ENCODE measurements at regions not wholly inside any gene's neighbourhood (a gene's known extent, or its start where the extent isn't known, plus 50 kb on each side); places are given as distances from the start of the nearest gene placed in this dataset.

GRCh38 chr6:74899416-74899815 lies 306.4 kb downstream of the COL12A1 start:
- Histone ChIP-seq H3K27ac (ENCODE audit: extremely low read depth, low read depth, low read length) (no peak overlapping the region), H3K4me2 (ENCODE audit: insufficient read depth, low read length) (no peak overlapping the region), H3K9ac (ENCODE audit: insufficient read depth in 1 of 2, low read depth in 2 of 2, low read length in 2 of 2) (no peak overlapping the region), H3K4me3 (no peak overlapping the region), H3K79me2 (ENCODE audit: control insufficient read depth, insufficient read depth, low read length) (no peaks in the 10 kb centered on the region), H3K4me1 (replicated peaks in 1 of 2; ENCODE audit: control insufficient read depth in 2 of 2, insufficient read depth in 2 of 2, low read length in 2 of 2) (no peaks in the 10 kb centered on the region), H3K9me1 (ENCODE audit: control insufficient read depth, insufficient read depth, low read length) (no peaks in the 10 kb centered on the region), H3K36me3 (ENCODE audit: control insufficient read depth, insufficient read depth, low read length) (no peaks in the 10 kb centered on the region), H2AFZ (ENCODE audit: low read depth, low read length) (no peak overlapping the region), H4K20me1 (replicated peaks; ENCODE audit: control insufficient read depth, insufficient read depth, low read length) (no peaks in the 10 kb centered on the region), H3K9me3 (replicated peaks; ENCODE audit: control insufficient read depth, insufficient read depth, low read depth, low read length) (0 out of 2 replicates have a peak, but pooled peaks cover 2% of the 10 kb centered on the region), H3K27me3 (ENCODE audit: control insufficient read depth in 2 of 2, insufficient read depth in 2 of 2, low read length in 2 of 2) (no peaks in the 10 kb centered on the region)
- 0% methylated on average over 4 of the region's 4 CpGs for WGBS (ENCODE audit: insufficient coverage, low coverage, missing lambda C conversion rate)
- ATAC-seq = no peak
- no peak for DNase-seq (ENCODE audit: extremely low read depth in 1 of 4, low spot score in 3 of 4)
- intact Hi-C loops (cut with micrococcal nuclease) = no loop called here
- TF ChIP-seq MED1 (CRISPR knock-in tag; IDR thresholded peaks at IDR 0.05; ENCODE audit: borderline replicate concordance) (no peak), KLF10 (CRISPR knock-in tag; IDR thresholded peaks at IDR 0.05) (no peak), LEF1 (IDR thresholded peaks at IDR 0.05) (no peak), NCOA2 (IDR thresholded peaks at IDR 0.05; ENCODE audit: partially characterized antibody in 2 of 2) (no peak), ADNP (tag; IDR thresholded peaks at IDR 0.05) (no peak), CSDE1 (IDR thresholded peaks at IDR 0.05) (no peak), TBL1XR1 (IDR thresholded peaks at IDR 0.05; ENCODE audit: low read length in 2 of 2) (no peak), ZNF589 (CRISPR knock-in tag; IDR thresholded peaks at IDR 0.05; ENCODE audit: low read depth) (no peak), RHOXF2B (CRISPR knock-in tag; conservative IDR thresholded peaks at IDR 0.05) (no peak), ZNF717 (CRISPR knock-in tag; IDR thresholded peaks at IDR 0.05) (no peak), HDGF (IDR thresholded peaks at IDR 0.05) (no peak), HMGN3 (IDR thresholded peaks at IDR 0.05; ENCODE audit: borderline replicate concordance, extremely low read depth, insufficient read length, low read depth, low read length) (no peak), NCOR1 (IDR thresholded peaks at IDR 0.05) (no peak), SMAD3 (CRISPR knock-in tag; conservative IDR thresholded peaks at IDR 0.05) (no peak), CBFA2T3 (IDR thresholded peaks at IDR 0.05) (no peak)
- TF ChIP-seq, protein P1, sequence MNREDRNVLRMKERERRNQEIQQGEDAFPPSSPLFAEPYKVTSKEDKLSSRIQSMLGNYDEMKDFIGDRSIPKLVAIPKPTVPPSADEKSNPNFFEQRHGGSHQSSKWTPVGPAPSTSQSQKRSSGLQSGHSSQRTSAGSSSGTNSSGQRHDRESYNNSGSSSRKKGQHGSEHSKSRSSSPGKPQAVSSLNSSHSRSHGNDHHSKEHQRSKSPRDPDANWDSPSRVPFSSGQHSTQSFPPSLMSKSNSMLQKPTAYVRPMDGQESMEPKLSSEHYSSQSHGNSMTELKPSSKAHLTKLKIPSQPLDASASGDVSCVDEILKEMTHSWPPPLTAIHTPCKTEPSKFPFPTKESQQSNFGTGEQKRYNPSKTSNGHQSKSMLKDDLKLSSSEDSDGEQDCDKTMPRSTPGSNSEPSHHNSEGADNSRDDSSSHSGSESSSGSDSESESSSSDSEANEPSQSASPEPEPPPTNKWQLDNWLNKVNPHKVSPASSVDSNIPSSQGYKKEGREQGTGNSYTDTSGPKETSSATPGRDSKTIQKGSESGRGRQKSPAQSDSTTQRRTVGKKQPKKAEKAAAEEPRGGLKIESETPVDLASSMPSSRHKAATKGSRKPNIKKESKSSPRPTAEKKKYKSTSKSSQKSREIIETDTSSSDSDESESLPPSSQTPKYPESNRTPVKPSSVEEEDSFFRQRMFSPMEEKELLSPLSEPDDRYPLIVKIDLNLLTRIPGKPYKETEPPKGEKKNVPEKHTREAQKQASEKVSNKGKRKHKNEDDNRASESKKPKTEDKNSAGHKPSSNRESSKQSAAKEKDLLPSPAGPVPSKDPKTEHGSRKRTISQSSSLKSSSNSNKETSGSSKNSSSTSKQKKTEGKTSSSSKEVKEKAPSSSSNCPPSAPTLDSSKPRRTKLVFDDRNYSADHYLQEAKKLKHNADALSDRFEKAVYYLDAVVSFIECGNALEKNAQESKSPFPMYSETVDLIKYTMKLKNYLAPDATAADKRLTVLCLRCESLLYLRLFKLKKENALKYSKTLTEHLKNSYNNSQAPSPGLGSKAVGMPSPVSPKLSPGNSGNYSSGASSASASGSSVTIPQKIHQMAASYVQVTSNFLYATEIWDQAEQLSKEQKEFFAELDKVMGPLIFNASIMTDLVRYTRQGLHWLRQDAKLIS (CRISPR knock-in tag; IDR thresholded peaks at IDR 0.05) = no peak
- in situ Hi-C loops (cut with MboI) = no loop called here
- ChIA-PET POLR2A (no interaction called here), CTCF (ENCODE audit: low intra/inter-chr PET ratio) (no interaction called here)
- no TSS peak for BruUV-seq (replicated peaks)
- no peak for FAIRE-seq

Data from K562 (cell line).